DOHH2 (cell line): ENCODE measurements at regions not wholly inside any gene's neighbourhood (a gene's known extent, or its start where the extent isn't known, plus 50 kb on each side); places are given as distances from the start of the nearest gene placed in this dataset.

Source experiments
- H3F3A ChIP-seq: fragments of 200-600 bp; sonication (generic), shearing (Covaris generic); 2 replicates; pipeline ENCODE4 v1.6.0; 2016; ENCODE audit warnings: antibody characterized with exemption, mild to moderate bottlenecking; ENCODE audit not compliant: control insufficient read depth, insufficient read depth
- H3K27ac ChIP-seq: fragments of 200-600 bp; sonication (generic); 2 replicates; pipeline ENCODE4 v1.5.1; 2014; ENCODE audit warnings: low read depth, mild to moderate bottlenecking, low read length, moderate library complexity
- H3K27me3 ChIP-seq: fragments of 200-600 bp; sonication (generic); 2 replicates; pipeline ENCODE4 v1.6.1; 2014; ENCODE audit warnings: mild to moderate bottlenecking, low read length, mixed read lengths; ENCODE audit not compliant: control insufficient read depth
- H3K36me3 ChIP-seq: fragments of 200-600 bp; sonication (generic); 2 replicates; pipeline ENCODE4 v1.6.1; 2014; ENCODE audit warnings: mild to moderate bottlenecking, low read length, moderate library complexity, mixed read lengths; ENCODE audit not compliant: control insufficient read depth
- H3K4me1 ChIP-seq: fragments of 200-600 bp; sonication (generic); 2 replicates; pipeline ENCODE4 v1.6.1; 2014; ENCODE audit warnings: mild to moderate bottlenecking, low read length, mixed read lengths; ENCODE audit not compliant: control insufficient read depth
- H3K4me2 ChIP-seq: fragments of 200-600 bp; sonication (generic); 2 replicates; pipeline ENCODE4 v1.6.0; 2014; ENCODE audit warnings: mild to moderate bottlenecking, low read length, moderate library complexity
- H3K4me3 ChIP-seq: fragments of 200-600 bp; sonication (generic); 2 replicates; pipeline ENCODE4 v1.5.1; 2014; ENCODE audit warnings: mild to moderate bottlenecking, low read length, mixed read lengths
- H3K79me2 ChIP-seq: fragments of 200-600 bp; sonication (generic); 2 replicates; pipeline ENCODE4 v1.6.1; 2014; ENCODE audit warnings: mild to moderate bottlenecking, low read length, mixed read lengths; ENCODE audit not compliant: control insufficient read depth
- H3K9me2 ChIP-seq: fragments of 200-600 bp; sonication (generic); replicated peaks from 2 replicates; pipeline ENCODE4 v1.6.1; 2014; ENCODE audit warnings: mild to moderate bottlenecking, low read length, mixed read lengths; ENCODE audit not compliant: control insufficient read depth
- H3K9me3 ChIP-seq: fragments of 200-600 bp; sonication (generic); 2 replicates; pipeline ENCODE4 v1.6.1; 2014; ENCODE audit warnings: antibody characterized with exemption, low read length, mixed read lengths; ENCODE audit not compliant: control insufficient read depth, insufficient read depth
- H4K20me1 ChIP-seq: fragments of 200-600 bp; sonication (generic); 2 replicates; pipeline ENCODE4 v1.6.0; 2014; ENCODE audit warnings: low read depth, mild to moderate bottlenecking, antibody characterized with exemption, low read length, moderate library complexity; ENCODE audit not compliant: control insufficient read depth, insufficient read depth
- CTCF ChIP-seq: fragments of 200-600 bp; sonication (generic); IDR thresholded peaks from one replicate; pipeline ENCODE4 v1.5.1; 2014; ENCODE audit warnings: antibody characterized with exemption, mild to moderate bottlenecking, low read depth, low read length; ENCODE audit not compliant: poor library complexity, severe bottlenecking
- EZH2phosphoT487 ChIP-seq: fragments of 200-600 bp; sonication (generic); IDR thresholded peaks from 2 replicates; pipeline ENCODE4 v1.6.1; 2017; ENCODE audit warnings: borderline replicate concordance, mild to moderate bottlenecking, antibody characterized with exemption, low read length, moderate library complexity, mixed read lengths

GRCh38 chr3:64825404-64826120, 137.8 kb upstream of the ADAMTS9 start:
- Histone ChIP-seq H3K4me2 (no peak overlapping the region), H3K9me3 (no peaks in the 10 kb centered on the region), H3K27me3 (no peaks in the 10 kb centered on the region), H3K9me2 (no peaks in the 10 kb centered on the region), H3K4me3 (no peak overlapping the region), H3K27ac (no peak overlapping the region), H3K36me3 (no peaks in the 10 kb centered on the region), H3K4me1 (no peaks in the 10 kb centered on the region), H3K79me2 (no peaks in the 10 kb centered on the region), H4K20me1 (no peaks in the 10 kb centered on the region), H3F3A (no peaks in the 10 kb centered on the region)
- TF ChIP-seq EZH2phosphoT487 (no peak), CTCF (no peak)

DNA sequence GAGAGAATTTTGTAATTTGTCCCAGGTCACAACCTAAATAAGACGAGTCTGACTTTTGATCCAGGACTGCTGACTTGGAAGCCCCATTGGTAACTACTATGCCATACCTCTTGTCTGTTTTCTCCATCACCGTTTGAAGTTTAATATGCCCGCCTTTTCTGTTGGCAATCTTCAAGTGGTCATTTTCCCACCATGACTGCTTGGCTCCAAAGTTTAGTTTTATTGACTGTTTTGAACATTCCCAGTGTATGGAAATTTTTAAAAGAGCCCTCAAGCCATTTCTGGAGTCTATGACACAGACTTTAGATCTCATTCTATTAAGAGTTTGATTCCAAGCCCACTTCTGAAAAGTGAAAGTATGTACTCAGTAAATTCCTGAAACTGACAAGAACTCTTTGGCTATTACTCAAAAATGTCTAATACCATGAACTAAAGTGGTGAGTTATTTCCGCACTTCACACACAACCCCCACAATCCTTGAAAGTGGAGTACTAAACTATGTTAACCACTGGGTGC, 136.7 kb upstream of the ADAMTS9 start:
- Histone ChIP-seq H3K9me3 (no peaks in the 10 kb centered on the region), H3K27ac (no peak overlapping the region), H3K4me3 (no peak overlapping the region), H3K79me2 (no peaks in the 10 kb centered on the region), H3K27me3 (no peaks in the 10 kb centered on the region), H4K20me1 (no peaks in the 10 kb centered on the region), H3K4me2 (no peak overlapping the region), H3F3A (no peaks in the 10 kb centered on the region), H3K9me2 (no peaks in the 10 kb centered on the region), H3K4me1 (no peaks in the 10 kb centered on the region), H3K36me3 (no peaks in the 10 kb centered on the region)
- TF ChIP-seq EZH2phosphoT487 (no peak), CTCF (no peak)

DNA sequence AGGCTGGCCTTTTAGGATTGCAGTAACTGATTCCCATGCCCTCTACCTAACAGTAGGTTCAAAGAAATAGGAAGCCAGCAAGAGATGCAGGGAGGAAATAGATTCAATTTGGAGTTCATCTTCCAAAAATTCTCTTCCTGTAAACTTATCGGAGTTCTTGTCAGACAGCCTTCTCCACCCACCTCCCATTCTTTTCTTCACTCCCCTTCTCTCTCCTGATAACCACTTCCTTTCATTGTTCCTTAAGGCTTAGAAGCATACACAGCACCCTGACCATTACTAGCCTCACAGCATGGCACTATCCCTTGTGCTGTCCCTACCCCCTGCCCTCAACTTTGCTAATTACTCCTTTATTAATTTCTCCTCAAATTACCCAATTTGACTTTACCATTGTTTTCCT, 130.4 kb upstream of the ADAMTS9 start:
- no peak overlapping the region for H3K27ac ChIP-seq
- H3K9me3 ChIP-seq: no peaks in the 10 kb centered on the region; the same call in 1 of the 2 replicates
- H3K9me2 ChIP-seq: no peaks in the 10 kb centered on the region
- TF ChIP-seq EZH2phosphoT487 (no peak), CTCF (no peak)
- no peak overlapping the region for H3K4me2 ChIP-seq
- no peaks in the 10 kb centered on the region for H4K20me1 ChIP-seq
- H3K27me3 ChIP-seq: no peaks in the 10 kb centered on the region
- no peaks in the 10 kb centered on the region for H3K4me1 ChIP-seq
- no peak overlapping the region for H3K4me3 ChIP-seq
- no peaks in the 10 kb centered on the region for H3K36me3 ChIP-seq
- H3K79me2 ChIP-seq: no peaks in the 10 kb centered on the region
- no peaks in the 10 kb centered on the region for H3F3A ChIP-seq
